ENCODE measurements at regions not wholly inside any gene's neighbourhood (a gene's known extent, or its start where the extent isn't known, plus 50 kb on each side); places are given as distances from the start of the nearest gene placed in this dataset.

DNA sequence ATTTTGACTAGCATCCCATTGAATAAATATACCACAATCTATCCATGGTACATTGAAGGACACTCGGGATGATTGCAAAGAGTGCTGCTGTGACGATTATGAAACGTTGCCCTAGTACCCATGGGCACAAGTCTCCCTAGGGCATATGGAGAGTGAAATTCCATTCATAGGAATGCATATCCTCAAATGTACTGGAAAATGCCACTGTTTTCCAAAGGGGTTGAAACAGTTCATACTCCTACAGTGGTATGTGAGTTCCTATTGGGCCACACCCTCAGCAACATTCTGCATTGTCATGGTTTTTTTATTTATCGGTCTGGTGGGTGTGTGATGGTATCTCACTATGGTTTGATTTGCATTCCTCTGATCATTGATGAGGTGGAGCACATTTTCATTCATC is 130.6 kb downstream of the TWIST2 start:
- no peak for DNase-seq
- intact Hi-C loops (cut with DNase I): loop anchor here (10.0 kb wide), 1 partner anchor 614 kb away; no protein-coding TSS in a partner anchor

DNA sequence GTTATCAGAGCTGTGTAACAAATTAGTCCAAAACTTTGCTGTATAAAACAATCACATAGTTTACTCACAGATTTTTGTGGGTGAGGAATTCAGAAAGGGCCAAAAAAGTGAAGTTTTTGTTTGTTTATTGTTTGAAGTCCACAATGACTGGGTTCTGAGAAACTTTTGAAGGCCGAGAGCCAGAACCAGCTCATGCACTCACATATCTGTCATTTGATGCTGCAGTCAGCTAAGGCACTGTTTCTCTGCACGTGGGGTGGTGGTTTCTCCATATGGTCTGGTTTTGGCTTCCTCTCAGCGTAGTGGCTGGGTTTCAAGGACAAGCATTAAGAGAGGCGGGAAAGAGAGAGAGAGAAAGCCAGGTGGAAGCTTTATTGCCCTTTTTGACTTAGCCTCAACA is 131.8 kb downstream of the TWIST2 start:
- DNase-seq: no peak
- intact Hi-C loops (cut with DNase I): loop anchor here (10.0 kb wide), 1 partner anchor 615 kb away; no protein-coding TSS in a partner anchor

- DNase-seq: no peak
- intact Hi-C loops (cut with DNase I): no loop called here
Observed at GRCh38 chr2:238985041-238985729, 137.3 kb downstream of the TWIST2 start.

DNA sequence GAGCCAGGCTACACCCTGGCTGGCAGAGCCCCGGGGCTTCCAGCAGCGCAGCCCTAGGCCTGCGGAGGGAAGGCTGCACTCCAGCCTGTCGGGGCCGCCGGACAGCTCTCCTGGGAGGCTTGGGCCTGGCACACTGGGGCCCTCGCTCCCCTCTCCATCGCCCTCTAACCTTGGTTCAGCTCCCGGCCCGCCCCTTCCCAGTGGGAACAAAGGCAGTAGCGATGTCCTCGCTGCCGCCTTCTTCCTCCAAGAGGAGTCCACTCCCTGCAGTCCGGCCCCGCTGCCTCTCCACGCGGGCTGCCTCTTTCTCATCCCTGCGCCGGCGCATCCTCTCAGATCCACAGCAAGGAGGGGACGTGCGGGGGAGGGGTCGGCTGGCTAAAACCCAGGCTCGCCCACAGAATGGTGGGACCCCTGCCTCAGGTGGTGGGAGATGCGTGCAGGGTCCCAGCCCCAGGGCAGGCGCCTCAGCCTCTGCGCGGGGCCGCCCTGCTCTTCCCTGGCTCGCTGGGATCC is 138.1 kb downstream of the TWIST2 start:
- peak in 1 of 10 donors; percentile 87 for DNase-seq
- intact Hi-C loops (cut with DNase I): no loop called here

DNA sequence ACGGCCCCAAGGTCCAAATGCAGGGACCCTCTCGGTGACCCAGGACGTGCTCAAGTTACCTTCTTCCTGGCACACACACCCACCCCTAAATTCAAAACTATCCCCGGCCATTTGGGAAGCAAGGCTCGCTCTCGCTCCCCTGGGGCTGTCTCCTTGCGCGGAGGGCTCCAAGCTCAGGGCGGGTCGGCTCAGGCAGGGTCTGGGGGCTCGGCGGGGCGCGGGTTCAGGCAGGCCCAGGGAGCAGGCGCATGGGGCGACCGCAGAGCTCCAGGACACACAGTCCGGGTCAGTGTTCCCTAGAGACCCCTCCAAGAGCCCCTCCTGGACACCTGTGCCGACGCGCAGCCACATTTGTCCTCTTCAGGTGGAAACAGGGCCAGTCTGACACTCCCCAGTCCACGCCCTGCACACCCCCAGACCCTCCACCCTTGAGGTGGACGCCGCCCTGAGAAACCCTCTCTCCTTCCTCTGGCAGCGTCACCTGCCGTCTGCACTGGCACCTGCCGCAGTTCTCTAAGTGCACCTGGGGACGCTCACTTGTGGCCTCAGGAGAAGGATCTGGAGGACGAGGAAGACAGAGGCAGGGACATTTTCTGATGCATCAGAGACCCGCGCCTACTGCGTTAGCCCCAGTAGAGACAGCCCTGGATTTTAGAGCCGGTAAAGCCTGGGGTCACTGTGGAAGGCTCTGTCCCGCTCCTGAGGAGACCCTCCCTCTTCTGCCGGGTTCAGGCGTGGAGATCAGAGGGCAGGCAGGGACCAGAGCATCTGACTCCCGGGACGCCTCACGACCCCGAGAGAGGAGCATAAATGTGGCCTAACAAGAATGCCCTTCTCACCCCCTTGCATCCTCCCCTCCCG is 138.8 kb downstream of the TWIST2 start:
- no peak for DNase-seq
- intact Hi-C loops (cut with DNase I): no loop called here

DNA sequence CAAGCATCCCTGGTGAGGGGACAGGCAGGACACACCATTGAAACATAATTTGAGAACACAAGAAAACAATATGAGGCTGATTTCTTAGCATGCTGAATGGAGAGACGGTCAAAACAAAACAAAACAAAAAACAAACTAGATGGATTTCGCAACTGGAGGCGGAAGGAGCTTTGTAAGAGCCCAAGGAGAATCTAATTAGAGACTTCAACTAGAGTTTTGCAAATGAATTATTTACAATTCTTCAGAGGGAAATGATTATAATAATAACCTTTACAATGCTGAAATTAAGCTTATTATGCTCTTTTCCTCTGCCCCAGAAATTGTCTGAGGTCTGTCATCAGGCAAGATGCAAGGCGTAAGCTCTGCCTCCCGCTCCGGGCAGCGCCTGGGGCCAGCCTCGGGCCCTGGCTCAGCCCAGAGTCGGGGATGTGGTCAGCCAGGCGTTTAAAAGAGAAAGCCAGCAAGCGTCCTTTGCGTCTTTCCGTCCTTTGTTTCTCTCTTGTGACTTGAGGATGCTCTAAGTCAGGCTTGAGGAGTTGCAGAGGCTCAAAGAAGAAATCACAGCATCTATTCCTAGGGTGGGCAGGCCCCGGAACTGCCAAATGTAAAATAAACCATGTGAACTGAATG is 139.6 kb downstream of the TWIST2 start:
- no peak for DNase-seq
- intact Hi-C loops (cut with DNase I): no loop called here

GRCh38 chr2:238988105-238988504 is 140.2 kb downstream of the TWIST2 start:
- DNase-seq: no peak
- intact Hi-C loops (cut with DNase I): no loop called here

DNA sequence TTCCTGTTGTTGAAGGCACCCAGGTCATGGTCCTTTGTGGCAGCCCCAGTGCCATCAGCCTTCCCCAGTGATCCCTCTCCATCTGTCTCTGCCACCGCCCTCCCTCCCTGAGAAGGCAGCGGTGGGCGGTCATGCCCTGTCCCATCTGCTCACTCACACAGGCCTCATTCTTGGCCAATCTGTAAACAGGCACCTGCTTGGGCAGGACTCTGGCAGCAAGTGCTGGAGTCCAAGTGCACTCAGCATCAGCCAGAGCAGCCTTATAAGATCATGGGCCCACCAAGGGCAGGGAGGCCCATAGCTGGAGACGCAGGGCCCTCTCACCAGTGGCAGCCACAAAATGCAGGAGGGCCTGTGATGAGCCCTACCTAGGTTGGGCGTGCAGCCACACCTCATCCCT is 140.9 kb downstream of the TWIST2 start:
- intact Hi-C loops (cut with DNase I): no loop called here
- DNase-seq: peak in 2 of 10 donors; percentile 42 to 45

GRCh38 chr2:238989484-238989883 is 141.6 kb downstream of the TWIST2 start:
- intact Hi-C loops (cut with DNase I): no loop called here
- peak in 1 of 10 donors; percentile 50 for DNase-seq

GRCh38 chr2:238994432-238994831 is 146.5 kb downstream of the TWIST2 start:
- intact Hi-C loops (cut with DNase I): no loop called here
- no peak for DNase-seq

- no peak for DNase-seq
- intact Hi-C loops (cut with DNase I): no loop called here
Observed at GRCh38 chr2:238994876-238995275, 147.0 kb downstream of the TWIST2 start.

DNA sequence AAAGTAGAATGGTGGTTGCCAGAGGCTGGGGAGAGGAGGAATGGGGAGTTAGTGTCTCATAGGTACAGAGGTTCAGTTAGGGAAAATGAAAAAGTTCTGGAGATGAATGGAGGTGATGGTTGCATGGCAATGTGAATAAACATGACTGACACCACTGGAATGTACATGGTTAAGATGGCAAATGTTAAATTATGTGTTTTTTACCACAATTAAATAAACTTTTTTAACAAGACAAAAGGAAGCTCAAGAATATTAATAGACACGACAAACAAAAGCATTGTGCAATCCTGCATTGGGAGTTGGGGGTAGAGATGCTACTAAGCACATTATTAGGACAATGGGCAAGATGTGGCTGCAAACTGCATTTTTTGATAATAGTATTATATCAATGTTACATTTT is 147.7 kb downstream of the TWIST2 start:
- DNase-seq: no peak
- intact Hi-C loops (cut with DNase I): no loop called here

GRCh38 chr2:238996331-238997136 is 148.6 kb downstream of the TWIST2 start:
- intact Hi-C loops (cut with DNase I): no loop called here
- peak in 1 of 10 donors; percentile 78 for DNase-seq

DNA sequence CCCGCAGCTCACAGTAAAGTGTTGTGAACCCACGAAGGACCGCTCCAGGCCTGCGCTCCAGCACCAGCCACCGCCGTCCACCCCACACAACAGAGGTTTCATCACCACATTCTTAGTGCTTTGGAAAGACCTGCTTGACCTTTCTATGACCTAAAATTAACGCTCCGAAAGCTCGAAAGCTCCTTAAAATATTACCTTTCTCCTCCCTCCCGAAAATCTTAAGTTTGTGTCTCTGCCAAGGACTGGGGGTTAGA is 149.2 kb downstream of the TWIST2 start:
- DNase-seq: no peak
- intact Hi-C loops (cut with DNase I): no loop called here

DNA sequence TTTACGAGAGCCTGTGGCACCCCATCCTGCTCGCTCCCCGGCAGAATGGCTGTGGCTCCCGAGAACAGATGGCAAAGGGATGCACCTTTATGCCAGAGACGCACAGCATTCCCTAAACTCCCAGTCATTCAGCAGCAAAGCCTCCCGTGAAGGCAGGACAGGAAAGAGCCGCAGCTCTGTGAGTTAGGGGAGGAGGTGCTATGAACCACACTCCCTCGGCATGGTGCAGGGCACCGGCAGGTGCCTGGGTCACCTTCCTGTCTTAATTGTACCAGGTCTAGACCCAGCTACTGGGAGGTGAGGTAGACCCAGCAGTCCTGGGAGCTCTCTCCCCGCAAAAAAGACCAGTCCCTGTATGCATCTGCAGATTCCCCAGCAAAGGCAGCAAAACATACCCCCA is 149.8 kb downstream of the TWIST2 start:
- no peak for DNase-seq
- intact Hi-C loops (cut with DNase I): no loop called here
